ENCODE measurements at regions not wholly inside any gene's neighbourhood (a gene's known extent, or its start where the extent isn't known, plus 50 kb on each side); places are given as distances from the start of the nearest gene placed in this dataset.

- TF ChIP-seq CTCF (conservative IDR thresholded peaks at IDR 0.05; ENCODE audit: low read depth, low read length) (no peak), EZH2phosphoT487 (IDR thresholded peaks at IDR 0.05; ENCODE audit: borderline replicate concordance, low read length) (no peak)
Observed at GRCh38 chr1:87523466-87523865, 194.8 kb downstream of the LMO4 start.

All from PC-3 (cell line).